Spleen (tissue), 11 donors: ENCODE measurements at regions not wholly inside any gene's neighbourhood (a gene's known extent, or its start where the extent isn't known, plus 50 kb on each side); places are given as distances from the start of the nearest gene placed in this dataset.

Experiments
- DNase-seq: peaks from one replicate; pipeline ENCODE4 v3.0.0-alpha.2; 2020
- H3K27ac ChIP-seq, 8 donors: fragments of 200-600 bp; sonication (generic) in 7 of 8; 1 replicate in 4 of 8; 2 replicates in 4 of 8; pipeline versions ENCODE4 v1.5.0 to v1.8.0; 2016 to 2021; ENCODE audit warnings: inconsistent platforms in 4 of 8, mild to moderate bottlenecking in 4 of 8, moderate library complexity in 1 of 8
- H3K27me3 ChIP-seq, 7 donors: fragments of 200-600 bp; sonication (generic) in 6 of 7; replicated peaks in 1 of 7; 1 replicate in 4 of 7; 2 replicates in 3 of 7; pipeline versions ENCODE4 v1.5.0 to v1.8.0; 2016 to 2021; ENCODE audit warnings: inconsistent platforms in 3 of 7, mild to moderate bottlenecking in 1 of 7
- H3K36me3 ChIP-seq, 6 donors: fragments of 200-600 bp; sonication (generic) in 5 of 6; 1 replicate in 4 of 6; 2 replicates in 2 of 6; pipeline versions ENCODE4 v1.5.0 to v1.8.0; 2016 to 2021; ENCODE audit warnings: inconsistent platforms in 2 of 6
- H3K4me1 ChIP-seq, 6 donors: fragments of 200-600 bp; sonication (generic) in 5 of 6; 1 replicate in 3 of 6; 2 replicates in 3 of 6; pipeline versions ENCODE4 v1.5.0 to v1.8.0; 2016 to 2021; ENCODE audit warnings: inconsistent platforms in 3 of 6
- H3K4me3 ChIP-seq, 8 donors: fragments of 200-600 bp; sonication (generic) in 7 of 8; 1 replicate in 4 of 8; 2 replicates in 4 of 8; pipeline versions ENCODE4 v1.5.0 to v1.8.0; 2016 to 2021; ENCODE audit warnings: inconsistent platforms in 4 of 8, mild to moderate bottlenecking in 4 of 8, moderate library complexity in 2 of 8
- H3K9me3 ChIP-seq, 8 donors: fragments of 200-600 bp; sonication (generic) in 7 of 8; 1 replicate in 4 of 8; 2 replicates in 4 of 8; pipeline versions ENCODE4 v1.5.0 to v1.8.0; 2016 to 2021; ENCODE audit warnings: inconsistent platforms in 4 of 8
- POLR2A ChIP-seq, 3 donors: fragments of 450-650 bp; IDR thresholded peaks; one replicate each; pipeline ENCODE4 v1.5.1; 2017; ENCODE audit warnings: antibody characterized with exemption in 3 of 3, mild to moderate bottlenecking in 1 of 3
- POLR2AphosphoS5 ChIP-seq, 3 donors: sonication (generic); formaldehyde crosslinking; IDR thresholded peaks; one replicate each; pipeline ENCODE4 v1.5.1; 2017; ENCODE audit warnings: antibody characterized with exemption in 3 of 3
- WGBS, 5 donors: extraction: QIAGEN DNeasy Blood & Tissue Kit in 3 of 5; methylation state at CpG; one replicate each; pipeline versions ENCODE4 v1.1.5 to v1.1.7; 2013 to 2018; 5-methylcytosine and 5-hydroxymethylcytosine counted together
- intact Hi-C: fragments of 100-400 bp; cut with DNase I; formaldehyde crosslinking; loops from one replicate; pipeline ENCODE4 v1.15.0; 2023; ENCODE audit warnings: low total_unique reads
- TF ChIP-seq, protein P1 (sequence below), 11 experiments: fragments of 200-600 bp in 7 of 11; fragments of 450-650 bp in 4 of 11; sonication (generic) in 4 of 11; IDR thresholded peaks in 8 of 11; conservative IDR thresholded peaks in 3 of 11; 1 replicate in 7 of 11; 2 replicates in 4 of 11; pipeline versions ENCODE4 v1.4.0 to v1.8.0; 2016 to 2021; ENCODE audit warnings: antibody characterized with exemption in 11 of 11, inconsistent platforms in 4 of 11, mild to moderate bottlenecking in 1 of 11
- donor health status: healthy with polysubstance abuse.
- donor health status: DM: no; HTN: no; CAD: no; lungs with moderate emphysema.
- donor health status: DM: no; HTN: no; CAD: no.
- donor health status: Bipolar disorder and iron deficiency.
- donor health status: healthy.
- donor health status: DM: no; HTN: no; CAD: no.
- donor health status: DM: yes; HTN: yes; CAD: no.

DNA sequence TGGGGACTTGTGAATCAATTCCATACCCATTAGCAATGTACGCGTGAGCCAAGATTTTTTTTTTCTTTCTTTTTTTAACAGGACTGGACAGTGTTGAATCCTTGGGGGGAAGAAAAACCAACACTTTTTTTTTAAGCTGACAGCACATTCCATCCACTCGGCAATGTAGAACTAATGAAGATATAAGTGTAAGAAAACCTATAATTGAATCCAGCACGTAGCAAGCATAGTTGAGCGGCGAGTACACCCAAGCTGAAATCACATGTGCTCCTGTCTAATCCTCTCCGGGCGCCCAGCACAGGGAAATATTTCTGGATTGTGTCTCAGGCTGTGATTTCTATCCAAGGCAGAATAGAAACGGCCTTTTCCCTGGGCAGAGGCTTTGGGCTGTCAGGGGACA, 118.2 kb downstream of the BOD1 start:
- TF ChIP-seq POLR2A (IDR thresholded peaks at IDR 0.05) = no peak
- TF ChIP-seq POLR2AphosphoS5 (IDR thresholded peaks at IDR 0.05) = no peak
- TF ChIP-seq, protein P1, sequence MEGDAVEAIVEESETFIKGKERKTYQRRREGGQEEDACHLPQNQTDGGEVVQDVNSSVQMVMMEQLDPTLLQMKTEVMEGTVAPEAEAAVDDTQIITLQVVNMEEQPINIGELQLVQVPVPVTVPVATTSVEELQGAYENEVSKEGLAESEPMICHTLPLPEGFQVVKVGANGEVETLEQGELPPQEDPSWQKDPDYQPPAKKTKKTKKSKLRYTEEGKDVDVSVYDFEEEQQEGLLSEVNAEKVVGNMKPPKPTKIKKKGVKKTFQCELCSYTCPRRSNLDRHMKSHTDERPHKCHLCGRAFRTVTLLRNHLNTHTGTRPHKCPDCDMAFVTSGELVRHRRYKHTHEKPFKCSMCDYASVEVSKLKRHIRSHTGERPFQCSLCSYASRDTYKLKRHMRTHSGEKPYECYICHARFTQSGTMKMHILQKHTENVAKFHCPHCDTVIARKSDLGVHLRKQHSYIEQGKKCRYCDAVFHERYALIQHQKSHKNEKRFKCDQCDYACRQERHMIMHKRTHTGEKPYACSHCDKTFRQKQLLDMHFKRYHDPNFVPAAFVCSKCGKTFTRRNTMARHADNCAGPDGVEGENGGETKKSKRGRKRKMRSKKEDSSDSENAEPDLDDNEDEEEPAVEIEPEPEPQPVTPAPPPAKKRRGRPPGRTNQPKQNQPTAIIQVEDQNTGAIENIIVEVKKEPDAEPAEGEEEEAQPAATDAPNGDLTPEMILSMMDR (IDR thresholded peaks at IDR 0.05 in 8 of 11, conservative IDR thresholded peaks at IDR 0.05 in 3 of 11) = no peak
- Histone ChIP-seq H3K4me1 (no peaks in the 10 kb centered on the region), H3K27ac (no peak overlapping the region), H3K27me3 (peaks cover 0 to 18% (median 0%) of the 10 kb centered on the region in 7 donors), H3K36me3 (no peaks in the 10 kb centered on the region), H3K4me3 (no peak overlapping the region), H3K9me3 (no peaks in the 10 kb centered on the region)
- intact Hi-C loops = no loop called here
- whole genome bisulfite sequencing, 5 donors = 78 to 87% (median 84%) methylated on average over 9 of the region's 9 CpGs
- DNase-seq = no peak

DNA sequence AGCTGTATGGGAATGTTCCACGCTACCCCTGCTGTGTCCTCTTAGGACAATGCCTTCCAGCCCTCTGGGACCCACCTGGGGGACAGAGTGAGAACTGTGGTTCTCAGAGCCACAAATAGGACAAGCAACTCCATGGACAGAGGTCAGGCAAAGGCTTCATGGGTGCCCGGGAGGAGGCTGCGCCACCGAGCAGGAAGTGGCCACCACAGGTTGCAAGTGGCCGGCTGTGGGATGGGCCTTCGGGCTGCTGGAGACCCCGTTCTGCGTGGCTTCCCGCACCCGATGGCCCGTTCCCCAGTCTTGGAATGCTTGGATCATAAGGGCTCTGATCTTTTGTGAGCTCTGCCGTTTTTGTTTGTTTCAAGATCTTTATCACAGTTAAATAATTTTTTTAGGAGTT, 118.8 kb downstream of the BOD1 start:
- TF ChIP-seq, protein P1 (IDR thresholded peaks at IDR 0.05 in 8 of 11, conservative IDR thresholded peaks at IDR 0.05 in 3 of 11) = no peak
- TF ChIP-seq POLR2AphosphoS5 (IDR thresholded peaks at IDR 0.05) = no peak
- TF ChIP-seq POLR2A (IDR thresholded peaks at IDR 0.05) = no peak
- no peaks in the 10 kb centered on the region for H3K4me1 ChIP-seq
- no peak overlapping the region for H3K4me3 ChIP-seq
- no peak overlapping the region for H3K27ac ChIP-seq
- H3K36me3 ChIP-seq = no peaks in the 10 kb centered on the region
- no peaks in the 10 kb centered on the region for H3K9me3 ChIP-seq
- no peak for DNase-seq
- intact Hi-C loops = no loop called here
- peaks cover 0 to 24% (median 0%) of the 10 kb centered on the region in 7 donors for H3K27me3 ChIP-seq
- 78 to 91% (median 87%) methylated on average over 10 to 12 of the region's 12 CpGs for WGBS, 5 donors

DNA sequence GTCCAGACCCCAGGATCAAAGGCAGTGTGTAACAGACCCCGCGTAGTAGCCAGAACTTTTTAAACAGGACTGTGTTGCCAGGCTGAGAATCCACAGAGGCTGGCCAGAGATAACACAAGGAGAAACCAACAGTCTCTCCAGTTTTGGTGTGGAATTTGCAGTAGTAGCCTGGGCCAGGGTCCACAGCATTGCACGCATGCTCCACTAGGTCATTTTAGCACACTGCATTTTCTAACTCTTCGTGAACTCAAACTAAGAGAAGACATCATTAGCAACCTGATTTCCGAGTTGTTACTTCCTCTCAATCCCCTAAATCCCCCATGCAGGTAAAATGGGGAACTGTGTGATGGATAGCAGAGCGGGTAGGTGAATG, 119.6 kb downstream of the BOD1 start:
- Histone ChIP-seq H3K9me3 (no peaks in the 10 kb centered on the region), H3K27ac (no peak overlapping the region), H3K27me3 (peaks cover 0 to 27% (median 0%) of the 10 kb centered on the region in 7 donors), H3K36me3 (no peaks in the 10 kb centered on the region), H3K4me3 (no peak overlapping the region), H3K4me1 (no peaks in the 10 kb centered on the region)
- no peak for TF ChIP-seq POLR2AphosphoS5 (IDR thresholded peaks at IDR 0.05)
- intact Hi-C loops = no loop called here
- 78 to 92% (median 86%) methylated on average over 6 of the region's 6 CpGs for WGBS, 5 donors
- DNase-seq = no peak

DNA sequence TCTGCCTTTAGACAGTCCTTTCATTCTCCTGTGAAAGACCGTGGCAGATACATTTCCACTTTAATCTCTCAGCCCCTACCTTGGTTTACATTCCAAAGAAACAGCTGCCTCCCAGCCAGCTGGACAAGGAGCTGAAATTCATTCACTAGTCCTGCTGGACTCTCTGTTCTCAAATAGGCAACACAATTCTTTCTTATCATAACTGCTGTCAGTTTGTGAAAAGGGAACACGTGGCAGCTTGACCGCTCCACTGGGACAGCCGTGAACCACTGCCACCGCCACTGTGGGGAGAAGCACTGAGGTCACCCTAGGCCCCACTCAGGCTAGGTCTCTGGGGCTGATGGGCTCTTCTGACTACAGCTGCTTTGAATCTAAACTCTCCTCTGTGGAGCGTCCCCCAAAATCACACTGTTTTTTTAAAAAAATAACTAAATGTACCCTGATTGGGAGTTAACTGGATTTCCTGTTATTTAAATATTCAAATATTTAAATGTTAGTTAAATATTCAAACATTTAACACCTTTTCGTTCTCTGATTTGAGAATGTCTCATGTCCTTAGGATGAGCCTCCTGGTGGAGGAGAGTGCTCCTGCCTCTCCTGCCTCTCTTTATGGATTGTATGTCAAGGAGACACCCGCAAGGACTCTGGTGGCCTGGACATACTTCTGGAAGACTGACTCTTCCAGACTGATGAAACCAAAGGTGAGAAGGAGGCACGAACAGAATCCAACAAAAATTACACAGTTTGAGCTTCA, 120.1 kb downstream of the BOD1 start:
- H3K4me3 ChIP-seq = no peak overlapping the region
- H3K27me3 ChIP-seq = peaks cover 0 to 27% (median 0%) of the 10 kb centered on the region in 7 donors
- no peak overlapping the region for H3K27ac ChIP-seq
- no peaks in the 10 kb centered on the region for H3K9me3 ChIP-seq
- WGBS, 5 donors = 71 to 82% (median 79%) methylated on average over 8 to 9 of the region's 9 CpGs
- no peak for TF ChIP-seq POLR2AphosphoS5 (IDR thresholded peaks at IDR 0.05)
- TF ChIP-seq, protein P1 (IDR thresholded peaks at IDR 0.05 in 8 of 11, conservative IDR thresholded peaks at IDR 0.05 in 3 of 11) = no peak
- no peak for TF ChIP-seq POLR2A (IDR thresholded peaks at IDR 0.05)
- intact Hi-C loops = no loop called here
- no peaks in the 10 kb centered on the region for H3K36me3 ChIP-seq
- no peak for DNase-seq
- no peaks in the 10 kb centered on the region for H3K4me1 ChIP-seq
